Ishikawa (cell line): ENCODE measurements at regions not wholly inside any gene's neighbourhood (a gene's known extent, or its start where the extent isn't known, plus 50 kb on each side); places are given as distances from the start of the nearest gene placed in this dataset.

Experiments
- CREB1 ChIP-seq: IDR thresholded peaks from 2 replicates; pipeline ENCODE4 v1.6.1; 2012; ENCODE audit warnings: low read depth
- EP300 ChIP-seq: IDR thresholded peaks from 2 replicates; pipeline ENCODE4 v1.6.1; 2012; ENCODE audit warnings: borderline replicate concordance
- YY1 ChIP-seq: IDR thresholded peaks from 2 replicates; pipeline ENCODE4 v1.6.1; 2012; ENCODE audit warnings: low read depth
- TF ChIP-seq, protein P1 (sequence below): IDR thresholded peaks from 2 replicates; pipeline ENCODE4 v1.6.1; 2012

DNA sequence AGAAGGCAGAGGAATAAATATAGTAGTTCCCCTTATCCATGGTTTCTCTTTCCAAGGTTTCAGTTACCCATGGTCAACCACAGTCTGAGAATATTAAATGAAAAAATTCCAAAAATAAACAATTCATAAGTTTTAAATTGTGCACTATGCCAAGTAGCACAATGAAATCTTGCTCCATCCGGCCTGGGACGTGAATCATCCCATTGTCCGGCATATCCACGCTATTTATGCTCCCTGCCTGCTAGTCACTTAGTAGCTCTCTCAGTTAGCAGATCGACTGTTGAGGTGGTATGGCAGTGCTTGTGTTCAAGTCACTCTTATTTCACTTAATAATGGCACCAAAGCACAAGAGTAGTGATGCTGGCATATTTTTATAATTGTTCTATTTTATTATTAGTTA lies 58.6 kb upstream of the ARHGAP29 start:
- TF ChIP-seq YY1 (no peak), EP300 (no peak), CREB1 (no peak)
- TF ChIP-seq, protein P1, sequence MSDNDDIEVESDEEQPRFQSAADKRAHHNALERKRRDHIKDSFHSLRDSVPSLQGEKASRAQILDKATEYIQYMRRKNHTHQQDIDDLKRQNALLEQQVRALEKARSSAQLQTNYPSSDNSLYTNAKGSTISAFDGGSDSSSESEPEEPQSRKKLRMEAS: no peak
